Liver (tissue), 3 donors: ENCODE measurements at regions not wholly inside any gene's neighbourhood (a gene's known extent, or its start where the extent isn't known, plus 50 kb on each side); places are given as distances from the start of the nearest gene placed in this dataset.

Experiments used
- CTCF ChIP-seq: fragments of 150-350 bp; IDR thresholded peaks from 2 replicates; pipeline ENCODE4 v1.5.1; 2017; ENCODE audit warnings: improper control_type of control experiment, low read depth, low read length; ENCODE audit not compliant: missing input control
- EGR1 ChIP-seq, 2 donors: IDR thresholded peaks; 2 replicates each; pipeline ENCODE4 v1.6.1; 2016 to 2018; ENCODE audit warnings: antibody characterized with exemption in 2 of 2, low read depth in 2 of 2
- FOXA1 ChIP-seq: IDR thresholded peaks from 2 replicates; pipeline ENCODE4 v1.6.1; 2016; ENCODE audit warnings: antibody characterized with exemption
- JUND ChIP-seq, 2 donors: IDR thresholded peaks; 2 replicates each; pipeline ENCODE4 v1.6.1; 2016; ENCODE audit warnings: antibody characterized with exemption in 2 of 2
- MAX ChIP-seq: IDR thresholded peaks from 2 replicates; pipeline ENCODE4 v1.6.1; 2016; ENCODE audit warnings: antibody characterized with exemption
- RAD21 ChIP-seq, 2 donors: IDR thresholded peaks; 2 replicates each; pipeline ENCODE4 v1.6.1; 2016; ENCODE audit warnings: antibody characterized with exemption in 2 of 2, mild to moderate bottlenecking in 2 of 2
- REST ChIP-seq: IDR thresholded peaks from 2 replicates; pipeline ENCODE4 v1.6.1; 2016; ENCODE audit warnings: antibody characterized with exemption, mild to moderate bottlenecking
- RXRA ChIP-seq, 2 donors: IDR thresholded peaks; 2 replicates each; pipeline ENCODE4 v1.6.1; 2017 to 2018; ENCODE audit warnings: antibody characterized with exemption in 2 of 2, mild to moderate bottlenecking in 1 of 2
- YY1 ChIP-seq: IDR thresholded peaks from 2 replicates; pipeline ENCODE4 v1.6.1; 2016; ENCODE audit warnings: antibody characterized with exemption, mild to moderate bottlenecking
- donor health status: healthy.
- donor health status: healthy.

GRCh38 chr2:212900715-212901114 lies 250.7 kb downstream of the IKZF2 start:
- TF ChIP-seq CTCF, result no peak
- no peak for TF ChIP-seq RXRA (IDR thresholded peaks at IDR 0.05)
- TF ChIP-seq JUND (IDR thresholded peaks at IDR 0.05), result no peak
- no peak for TF ChIP-seq REST
- TF ChIP-seq FOXA1, result no peak
- TF ChIP-seq MAX, result no peak
- TF ChIP-seq RAD21 (IDR thresholded peaks at IDR 0.05), result no peak
- no peak for TF ChIP-seq EGR1 (IDR thresholded peaks at IDR 0.05; ENCODE audit: low read depth in 2 of 2)
- TF ChIP-seq YY1, result no peak
